SK-N-MC (cell line): ENCODE measurements at regions not wholly inside any gene's neighbourhood (a gene's known extent, or its start where the extent isn't known, plus 50 kb on each side); places are given as distances from the start of the nearest gene placed in this dataset.

ENCODE experiments used
- DNase-seq: peaks from one replicate; pipeline ENCODE4 v3.0.0-alpha.2; 2011; ENCODE audit warnings: low read depth, low spot score
- H3K27ac ChIP-seq: fragments of 200-600 bp; sonication (generic); 2 replicates; pipeline ENCODE4 v1.5.1; 2016; ENCODE audit warnings: mixed run types
- H3K36me3 ChIP-seq: fragments of 200-600 bp; sonication (generic); 2 replicates; pipeline ENCODE4 v1.6.1; 2017; ENCODE audit warnings: antibody characterized with exemption, low read length, mixed read lengths; ENCODE audit not compliant: insufficient read depth
- H3K4me3 ChIP-seq: fragments of 200-600 bp; sonication (generic); 2 replicates; pipeline ENCODE4 v1.5.1; 2016
- H3K9ac ChIP-seq: fragments of 200-600 bp; sonication (generic); 2 replicates; pipeline ENCODE4 v1.8.0; 2017; ENCODE audit warnings: mixed run types, mixed read lengths; ENCODE audit not compliant: insufficient read length
- H3K9me3 ChIP-seq: fragments of 200-600 bp; sonication (generic); 2 replicates; pipeline ENCODE4 v1.6.1; 2017; ENCODE audit warnings: low read depth, mild to moderate bottlenecking, antibody characterized with exemption, low read length, moderate library complexity, mixed read lengths
- EZH2 ChIP-seq: fragments of 200-600 bp; sonication (generic); IDR thresholded peaks from one replicate; pipeline ENCODE4 v1.6.1; 2017; ENCODE audit warnings: antibody characterized with exemption
- FOXP2 ChIP-seq: optimal IDR thresholded peaks from 2 replicates; pipeline ENCODE3; 2011; ENCODE audit warnings: mild to moderate bottlenecking, moderate library complexity; ENCODE audit not compliant: insufficient read depth; ENCODE audit errors: extremely low read length, control extremely low read depth
- POLR2AphosphoS5 ChIP-seq: IDR thresholded peaks from 2 replicates; pipeline ENCODE4 v1.6.1; 2012; ENCODE audit warnings: mild to moderate bottlenecking, low read depth, low read length, borderline replicate concordance

GRCh38 chr2:226378753-226379705 lies 420.6 kb downstream of the IRS1 start:
- H3K9ac ChIP-seq = no peak overlapping the region
- TF ChIP-seq FOXP2 (no peak), EZH2 (no peak), POLR2AphosphoS5 (no peak)
- no peak overlapping the region for H3K4me3 ChIP-seq
- no peak for DNase-seq
- no peak overlapping the region for H3K27ac ChIP-seq
- no peaks in the 10 kb centered on the region for H3K36me3 ChIP-seq
- no peaks in the 10 kb centered on the region for H3K9me3 ChIP-seq

GRCh38 chr2:226376516-226377180 lies 423.0 kb downstream of the IRS1 start:
- TF ChIP-seq FOXP2 (no peak), POLR2AphosphoS5 (no peak), EZH2 (no peak)
- Histone ChIP-seq H3K27ac (no peak overlapping the region), H3K9ac (no peak overlapping the region), H3K9me3 (no peaks in the 10 kb centered on the region), H3K36me3 (no peaks in the 10 kb centered on the region), H3K4me3 (no peak overlapping the region)
- no peak for DNase-seq

GRCh38 chr2:226366920-226367319 lies 432.7 kb downstream of the IRS1 start:
- TF ChIP-seq FOXP2 (no peak), POLR2AphosphoS5 (no peak), EZH2 (no peak)
- Histone ChIP-seq H3K9me3 (no peaks in the 10 kb centered on the region), H3K36me3 (no peaks in the 10 kb centered on the region), H3K9ac (no peak overlapping the region), H3K4me3 (no peak overlapping the region), H3K27ac (no peak overlapping the region)
- DNase-seq = no peak

- DNase-seq = no peak
- Histone ChIP-seq H3K9ac (no peak overlapping the region), H3K27ac (no peak overlapping the region), H3K36me3 (no peaks in the 10 kb centered on the region), H3K9me3 (no peaks in the 10 kb centered on the region), H3K4me3 (no peak overlapping the region)
- TF ChIP-seq FOXP2 = no peak
- no peak for TF ChIP-seq EZH2
- TF ChIP-seq POLR2AphosphoS5 = no peak
Observed at GRCh38 chr2:226364217-226364616, 435.4 kb downstream of the IRS1 start.

GRCh38 chr2:226362980-226363379 lies 436.6 kb downstream of the IRS1 start:
- no peak for DNase-seq
- Histone ChIP-seq H3K4me3 (no peak overlapping the region), H3K9me3 (no peaks in the 10 kb centered on the region), H3K9ac (no peak overlapping the region), H3K36me3 (no peaks in the 10 kb centered on the region), H3K27ac (no peak overlapping the region)
- TF ChIP-seq POLR2AphosphoS5 (no peak), EZH2 (no peak), FOXP2 (no peak)

GRCh38 chr2:226360658-226361057 lies 439.0 kb downstream of the IRS1 start:
- no peak for DNase-seq
- Histone ChIP-seq H3K4me3 (no peak overlapping the region), H3K9ac (no peak overlapping the region), H3K9me3 (no peaks in the 10 kb centered on the region), H3K36me3 (no peaks in the 10 kb centered on the region), H3K27ac (no peak overlapping the region)
- TF ChIP-seq FOXP2 (no peak), POLR2AphosphoS5 (no peak), EZH2 (no peak)

GRCh38 chr2:226358688-226359087 lies 440.9 kb downstream of the IRS1 start:
- no peak overlapping the region for H3K27ac ChIP-seq
- no peak overlapping the region for H3K4me3 ChIP-seq
- H3K36me3 ChIP-seq = no peaks in the 10 kb centered on the region
- H3K9ac ChIP-seq = no peak overlapping the region
- no peak for TF ChIP-seq EZH2
- TF ChIP-seq FOXP2 = no peak
- no peak for TF ChIP-seq POLR2AphosphoS5
- no peak for DNase-seq
- H3K9me3 ChIP-seq = no peaks in the 10 kb centered on the region

- Histone ChIP-seq H3K27ac (no peak overlapping the region), H3K36me3 (no peaks in the 10 kb centered on the region), H3K9me3 (no peaks in the 10 kb centered on the region), H3K4me3 (no peak overlapping the region), H3K9ac (no peak overlapping the region)
- TF ChIP-seq FOXP2 (no peak), EZH2 (no peak), POLR2AphosphoS5 (no peak)
- no peak for DNase-seq
Observed at GRCh38 chr2:226357816-226358215, 441.8 kb downstream of the IRS1 start.
